GM21576 (cell line): ENCODE measurements at regions not wholly inside any gene's neighbourhood (a gene's known extent, or its start where the extent isn't known, plus 50 kb on each side); places are given as distances from the start of the nearest gene placed in this dataset.

Source experiments
- ATAC-seq: cut with Tn5 transposase; IDR thresholded peaks from one replicate; pipeline ENCODE4 v1.9.1; 2021; ENCODE audit warnings: mild to moderate bottlenecking, moderate library complexity; ENCODE audit not compliant: unreplicated experiment

GRCh38 chr3:23740517-23740965 is 65.2 kb upstream of the UBE2E1 start:
- ATAC-seq, result peak; percentile 77

GRCh38 chr3:23741036-23741706 is 64.6 kb upstream of the UBE2E1 start:
- ATAC-seq, result peak; percentile 6

DNA sequence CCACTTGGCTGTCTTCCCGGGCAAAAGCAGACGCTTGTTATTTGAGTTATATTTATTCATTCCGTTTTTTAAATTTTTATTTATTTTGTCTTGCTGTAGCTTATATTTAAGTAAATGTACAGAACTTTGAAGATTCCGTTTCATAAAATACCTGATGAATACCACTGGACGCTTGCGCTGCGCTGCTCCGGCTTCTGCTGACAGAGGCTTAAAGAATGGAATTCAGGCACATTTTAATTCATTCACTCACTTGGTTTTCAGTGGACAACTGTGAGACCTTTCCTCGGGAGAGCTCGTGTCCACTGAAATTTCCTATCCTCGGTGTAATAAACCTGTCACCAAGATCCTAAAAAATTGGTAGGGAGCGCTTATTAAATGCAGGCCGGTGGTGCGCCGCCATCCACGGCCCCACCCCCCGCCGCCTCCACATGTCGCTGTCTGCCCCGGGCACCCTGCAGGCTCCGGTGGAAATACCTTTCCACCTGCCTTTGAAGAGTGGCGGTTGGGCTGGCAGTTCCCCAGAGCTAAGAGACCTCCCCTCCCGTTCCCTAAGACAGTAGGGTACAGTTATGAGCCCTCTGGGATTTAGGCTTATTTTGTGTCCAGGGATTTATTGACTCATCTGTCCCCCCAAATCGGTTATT is 62.5 kb upstream of the UBE2E1 start:
- ATAC-seq, result no peak

GRCh38 chr3:23746441-23746840 is 59.3 kb upstream of the UBE2E1 start:
- no peak for ATAC-seq

GRCh38 chr3:23747841-23748240 is 57.9 kb upstream of the UBE2E1 start:
- no peak for ATAC-seq

GRCh38 chr3:23748398-23749110 is 57.2 kb upstream of the UBE2E1 start:
- ATAC-seq, result no peak

DNA sequence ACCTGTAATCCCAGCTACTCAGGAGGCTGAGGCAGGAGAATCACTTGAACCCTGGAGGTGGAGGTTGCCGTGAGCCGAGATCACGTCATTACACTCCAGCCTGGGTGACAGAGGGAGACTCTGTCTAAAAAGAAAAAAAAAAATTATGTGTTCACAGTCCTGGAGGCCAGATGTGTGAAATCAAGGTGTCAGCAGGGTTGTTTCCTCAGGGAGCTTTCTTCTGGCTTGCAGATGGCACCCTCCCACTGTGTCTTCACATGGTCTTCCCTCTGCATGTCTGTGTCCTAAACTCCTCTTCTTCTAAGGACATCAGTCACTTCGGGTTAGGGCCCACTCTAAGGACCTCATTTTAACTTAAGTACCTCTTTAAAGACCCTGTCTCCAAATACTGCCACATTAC is 56.1 kb upstream of the UBE2E1 start:
- ATAC-seq, result no peak

DNA sequence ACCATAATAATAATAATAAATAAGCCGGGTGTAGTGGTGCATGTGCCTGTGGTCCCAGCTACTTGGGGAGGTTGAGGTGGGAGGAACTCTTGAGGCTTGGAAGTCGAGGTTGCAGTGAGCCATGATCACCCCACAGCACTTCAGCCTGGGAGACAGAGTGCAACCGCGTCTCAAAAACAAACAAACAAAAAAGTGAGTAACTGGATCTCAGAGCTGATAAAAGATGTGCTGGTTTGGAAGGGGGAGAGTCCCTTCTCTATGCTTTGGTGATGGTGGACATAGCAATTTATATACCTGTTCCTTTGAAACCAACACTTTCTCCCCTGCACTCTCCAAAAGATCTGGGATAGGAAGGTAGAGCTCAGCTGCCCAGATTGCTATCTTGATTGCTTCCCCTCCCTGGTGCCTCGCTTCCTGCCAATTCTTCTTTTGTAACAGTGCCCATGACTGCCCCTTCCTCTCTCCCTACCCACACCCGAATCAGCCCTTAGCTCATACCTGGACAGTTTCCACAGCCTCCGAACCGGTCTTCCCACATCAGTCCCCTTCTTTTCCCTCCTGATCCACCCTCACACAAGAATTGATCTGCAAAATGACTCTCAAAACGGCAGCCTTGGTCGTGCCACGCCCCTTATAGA is 55.1 kb upstream of the UBE2E1 start:
- no peak for ATAC-seq

- ATAC-seq, result no peak
These were observed 54.5 kb upstream of the UBE2E1 start for GRCh38 chr3:23751212-23751723.

GRCh38 chr3:23752126-23752525 is 53.6 kb upstream of the UBE2E1 start:
- ATAC-seq, result no peak

- ATAC-seq, result no peak
These were observed 51.5 kb upstream of the UBE2E1 start for GRCh38 chr3:23754215-23754614.
